Mammary epithelial cell (primary cell): ENCODE measurements at regions not wholly inside any gene's neighbourhood (a gene's known extent, or its start where the extent isn't known, plus 50 kb on each side); places are given as distances from the start of the nearest gene placed in this dataset.

Experiments used
- CTCF ChIP-seq, 2 donors: IDR thresholded peaks in 1 of 2; conservative IDR thresholded peaks in 1 of 2; 2 replicates each; pipeline ENCODE4 v1.5.1; 2011 to 2012; ENCODE audit warnings: inconsistent platforms in 2 of 2, low read length in 2 of 2, mild to moderate bottlenecking in 2 of 2, control low read depth in 1 of 2, low read depth in 1 of 2; ENCODE audit not compliant: insufficient read depth in 1 of 2; ENCODE audit errors: extremely low read depth in 1 of 2
- EZH2 ChIP-seq: IDR thresholded peaks from 2 replicates; pipeline ENCODE4 v1.6.1; 2012; ENCODE audit warnings: low read length, inconsistent platforms, borderline replicate concordance

- TF ChIP-seq CTCF (conservative IDR thresholded peaks at IDR 0.05 in 1 of 2, IDR thresholded peaks at IDR 0.05 in 1 of 2; ENCODE audit: extremely low read depth in 1 of 2, insufficient read depth in 1 of 2, low read depth in 1 of 2, low read length in 2 of 2) (no peak), EZH2 (no peak)
These were observed 69.6 kb upstream of the CAPRIN2 start for GRCh38 chr12:30824311-30824710.
